ENCODE measurements at regions not wholly inside any gene's neighbourhood (a gene's known extent, or its start where the extent isn't known, plus 50 kb on each side); places are given as distances from the start of the nearest gene placed in this dataset.

DNA sequence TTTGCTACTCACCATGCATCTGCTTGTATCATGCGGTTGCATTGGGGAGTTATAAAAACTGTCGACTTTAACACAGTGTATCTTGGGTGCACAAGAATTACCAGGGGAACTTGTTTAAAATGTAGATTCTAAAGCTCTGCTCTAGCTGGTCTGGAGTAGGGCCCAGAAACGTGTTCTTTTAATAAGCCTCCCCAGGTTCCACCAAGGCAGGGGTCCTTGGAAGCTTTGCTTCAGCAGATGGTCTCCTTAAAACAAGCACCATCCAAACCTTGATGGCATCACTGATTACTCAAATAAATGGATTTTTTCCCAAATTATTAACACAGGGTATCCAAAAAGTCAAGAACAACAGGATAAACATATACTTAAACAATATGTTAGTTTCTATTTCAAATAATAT, 120.2 kb upstream of the NDP start (continued):
- TF ChIP-seq NFXL1 (CRISPR knock-in tag; IDR thresholded peaks at IDR 0.05), result no peak

- 0% methylated on average over 2 of the region's 2 CpGs for WGBS (ENCODE audit: insufficient coverage, low coverage, missing lambda C conversion rate)
- TF ChIP-seq SUPT5H (IDR thresholded peaks at IDR 0.05) (no peak), TFAM (CRISPR knock-in tag; conservative IDR thresholded peaks at IDR 0.05) (no peak), GTF2F1 (IDR thresholded peaks at IDR 0.05; ENCODE audit: low read depth, low read length) (no peak), CHD4 (IDR thresholded peaks at IDR 0.05; ENCODE audit: insufficient read depth, insufficient replicate concordance, low read depth, low read length, poor library complexity, severe bottlenecking) (no peak), STAT6 (CRISPR knock-in tag; IDR thresholded peaks at IDR 0.05) (no peak), HCFC1 (IDR thresholded peaks at IDR 0.05; ENCODE audit: low read depth, low read length) (no peak)
- TF ChIP-seq, protein P1, sequence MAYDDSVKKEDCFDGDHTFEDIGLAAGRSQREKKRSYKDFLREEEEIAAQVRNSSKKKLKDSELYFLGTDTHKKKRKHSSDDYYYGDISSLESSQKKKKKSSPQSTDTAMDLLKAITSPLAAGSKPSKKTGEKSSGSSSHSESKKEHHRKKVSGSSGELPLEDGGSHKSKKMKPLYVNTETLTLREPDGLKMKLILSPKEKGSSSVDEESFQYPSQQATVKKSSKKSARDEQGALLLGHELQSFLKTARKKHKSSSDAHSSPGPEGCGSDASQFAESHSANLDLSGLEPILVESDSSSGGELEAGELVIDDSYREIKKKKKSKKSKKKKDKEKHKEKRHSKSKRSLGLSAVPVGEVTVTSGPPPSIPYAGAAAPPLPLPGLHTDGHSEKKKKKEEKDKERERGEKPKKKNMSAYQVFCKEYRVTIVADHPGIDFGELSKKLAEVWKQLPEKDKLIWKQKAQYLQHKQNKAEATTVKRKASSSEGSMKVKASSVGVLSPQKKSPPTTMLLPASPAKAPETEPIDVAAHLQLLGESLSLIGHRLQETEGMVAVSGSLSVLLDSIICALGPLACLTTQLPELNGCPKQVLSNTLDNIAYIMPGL (CRISPR knock-in tag; IDR thresholded peaks at IDR 0.05), result no peak
Measured at GRCh38 chrX:44092778-44093177, 119.6 kb upstream of the NDP start.

More at GRCh38 chrX:44092778-44093177, 119.6 kb upstream of the NDP start:
- H3K4me1 ChIP-seq (replicated peaks in 1 of 2; ENCODE audit: control insufficient read depth in 2 of 2, insufficient read depth in 2 of 2, low read length in 2 of 2), result no peaks in the 10 kb centered on the region
- DNase-seq (ENCODE audit: extremely low read depth in 1 of 4, low spot score in 3 of 4) (no peak), FAIRE-seq (no peak), ATAC-seq (no peak)
- no peaks in the 10 kb centered on the region for H3K79me2 ChIP-seq (ENCODE audit: control insufficient read depth, insufficient read depth, low read length)
- H3K36me3 ChIP-seq (ENCODE audit: control insufficient read depth, insufficient read depth, low read length), result no peaks in the 10 kb centered on the region
- in situ Hi-C loops (cut with MboI), result no loop called here
- intact Hi-C loops (cut with micrococcal nuclease), result no loop called here
- H3K27ac ChIP-seq (ENCODE audit: extremely low read depth, low read depth, low read length), result no peak overlapping the region
- POLR2A ChIA-PET, result no interaction called here
- H2AFZ ChIP-seq (ENCODE audit: low read depth, low read length), result no peak overlapping the region
- no TSS peak for BruUV-seq (replicated peaks)
- H4K20me1 ChIP-seq (replicated peaks; ENCODE audit: control insufficient read depth, insufficient read depth, low read length), result no peaks in the 10 kb centered on the region
- H3K9me3 ChIP-seq (replicated peaks; ENCODE audit: control insufficient read depth, insufficient read depth, low read depth, low read length), result no peaks in the 10 kb centered on the region
- H3K9me1 ChIP-seq (ENCODE audit: control insufficient read depth, insufficient read depth, low read length), result no peaks in the 10 kb centered on the region
- no peak overlapping the region for H3K4me3 ChIP-seq
- CTCF ChIA-PET (ENCODE audit: low intra/inter-chr PET ratio), result no interaction called here
- no peak overlapping the region for H3K4me2 ChIP-seq (ENCODE audit: insufficient read depth, low read length)
- no peaks in the 10 kb centered on the region; a peak in 2 of 5 replicates for H3K27me3 ChIP-seq (ENCODE audit: control insufficient read depth in 2 of 2, insufficient read depth in 2 of 2, low read length in 2 of 2)
- no peak overlapping the region for H3K9ac ChIP-seq (ENCODE audit: insufficient read depth in 1 of 2, low read depth in 2 of 2, low read length in 2 of 2)
